ENCODE measurements at regions not wholly inside any gene's neighbourhood (a gene's known extent, or its start where the extent isn't known, plus 50 kb on each side); places are given as distances from the start of the nearest gene placed in this dataset.
A peak's percentile ranks its signal among the peaks of the same experiment; 100 is the strongest.

DNA sequence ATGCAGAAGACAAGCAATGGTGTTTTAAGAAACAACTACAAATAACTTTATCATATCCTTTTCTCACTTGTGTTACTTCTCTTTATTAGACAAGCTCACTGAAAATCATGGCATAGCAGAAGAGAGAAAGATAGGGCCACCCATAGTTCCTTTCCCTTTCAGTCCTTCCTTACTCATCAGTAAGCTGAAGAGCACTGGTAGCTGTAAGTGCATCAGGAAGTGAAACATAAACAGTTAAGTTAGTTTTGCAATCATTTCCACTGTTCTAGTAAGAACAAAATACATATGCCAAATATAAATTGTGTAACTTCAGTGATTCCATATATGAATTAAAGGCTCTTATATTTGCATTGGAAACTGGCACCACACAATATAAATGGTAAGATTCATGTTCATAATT lies 220.1 kb downstream of the HACE1 start:
- in situ Hi-C loops (cut with MboI) = no loop called here
- ATAC-seq = peak; percentile 72
- Histone ChIP-seq H3K79me2 (ENCODE audit: control insufficient read depth, insufficient read depth, low read length) (no peaks in the 10 kb centered on the region), H3K27me3 (replicated peaks in 1 of 2; ENCODE audit: control insufficient read depth in 2 of 2, insufficient read depth in 2 of 2, low read length in 1 of 2) (no peaks in the 10 kb centered on the region), H3K27ac (ENCODE audit: control insufficient read depth, insufficient read depth) (no peak overlapping the region), H3K4me2 (ENCODE audit: control insufficient read depth, insufficient read depth) (no peak overlapping the region), H3K9me3 (replicated peaks; ENCODE audit: control insufficient read depth, insufficient read depth, low read length) (no peaks in the 10 kb centered on the region), H2AFZ (ENCODE audit: control insufficient read depth, low read depth, low read length) (no peak overlapping the region), H3K36me3 (ENCODE audit: control insufficient read depth in 2 of 2, insufficient read depth in 2 of 2, low read length in 1 of 2) (no peaks in the 10 kb centered on the region), H4K20me1 (ENCODE audit: control insufficient read depth, insufficient read depth) (no peaks in the 10 kb centered on the region), H3K9ac (ENCODE audit: control insufficient read depth, insufficient read depth, low read length) (no peak overlapping the region), H3K4me3 (no peak overlapping the region), H3K4me1 (ENCODE audit: control insufficient read depth, insufficient read depth, low read length) (no peaks in the 10 kb centered on the region; the same call in 1 of the 2 replicates)
- ChIA-PET RAD21 (ENCODE audit: unreplicated experiment) (no interaction called here), SMC1A (ENCODE audit: uncharacterized antibody, unreplicated experiment) (interaction anchor here (1.5 kb wide), 1 partner anchor 128 kb away, joined by 4 read pairs; no protein-coding TSS in a partner anchor), CTCF (interaction anchor here (0.8 kb wide), 1 partner anchor 8 kb away, joined by 3 read pairs; no protein-coding TSS in a partner anchor), POLR2A (no interaction called here)
- intact Hi-C loops (cut with micrococcal nuclease; ENCODE audit: unreplicated experiment) = no loop called here
- TF ChIP-seq SMC3 (IDR thresholded peaks at IDR 0.05; ENCODE audit: borderline replicate concordance, low read length) = no peak
- TF ChIP-seq SPI1 (IDR thresholded peaks at IDR 0.05; ENCODE audit: borderline replicate concordance, insufficient read depth, low read depth, low read length) = 0 out of 2 replicates have a peak, but pooled peaks have one; percentile 26
- FAIRE-seq = no peak
- peak; percentile 21 for DNase-seq (ENCODE audit: low read depth, low spot score)
- BruUV-seq (replicated peaks) = no TSS peak

DNA sequence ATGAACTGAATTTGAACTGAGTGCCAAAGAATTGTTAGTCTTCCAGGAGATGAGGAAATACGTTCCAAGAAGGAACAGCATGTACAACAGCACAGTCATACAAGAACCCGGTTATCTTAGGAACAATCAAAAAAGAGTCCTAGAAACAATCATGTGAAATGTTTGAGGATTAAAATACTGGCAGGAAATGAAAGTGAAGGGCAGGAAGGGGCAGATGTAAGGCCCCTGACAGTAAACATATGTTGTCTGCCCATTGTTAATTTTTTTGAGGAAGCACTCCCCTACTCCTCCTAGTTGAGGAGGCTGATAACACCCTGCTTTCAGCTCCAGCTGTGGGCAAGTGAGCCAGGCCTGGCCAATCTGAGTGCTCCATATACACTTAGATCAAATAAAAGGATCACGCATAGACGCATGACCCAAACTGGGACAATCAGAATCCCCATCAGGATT lies 220.9 kb downstream of the HACE1 start:
- Histone ChIP-seq H3K4me3 (no peak overlapping the region), H3K9me3 (replicated peaks; ENCODE audit: control insufficient read depth, insufficient read depth, low read length) (no peaks in the 10 kb centered on the region), H3K36me3 (ENCODE audit: control insufficient read depth in 2 of 2, insufficient read depth in 2 of 2, low read length in 1 of 2) (no peaks in the 10 kb centered on the region), H3K27ac (ENCODE audit: control insufficient read depth, insufficient read depth) (no peak overlapping the region), H2AFZ (ENCODE audit: control insufficient read depth, low read depth, low read length) (no peak overlapping the region), H3K4me1 (ENCODE audit: control insufficient read depth, insufficient read depth, low read length) (no peaks in the 10 kb centered on the region; the same call in 1 of the 2 replicates), H3K27me3 (replicated peaks in 1 of 2; ENCODE audit: control insufficient read depth in 2 of 2, insufficient read depth in 2 of 2, low read length in 1 of 2) (no peaks in the 10 kb centered on the region), H3K9ac (ENCODE audit: control insufficient read depth, insufficient read depth, low read length) (no peak overlapping the region), H3K4me2 (ENCODE audit: control insufficient read depth, insufficient read depth) (no peak overlapping the region), H4K20me1 (ENCODE audit: control insufficient read depth, insufficient read depth) (no peaks in the 10 kb centered on the region), H3K79me2 (ENCODE audit: control insufficient read depth, insufficient read depth, low read length) (no peaks in the 10 kb centered on the region)
- peak; percentile 42 for ATAC-seq
- intact Hi-C loops (cut with micrococcal nuclease; ENCODE audit: unreplicated experiment) = no loop called here
- SMC1A ChIA-PET (ENCODE audit: uncharacterized antibody, unreplicated experiment) = no interaction called here
- in situ Hi-C loops (cut with MboI) = no loop called here
- BruUV-seq (replicated peaks) = no TSS peak
- POLR2A ChIA-PET = no interaction called here
- 58% methylated on average over 4 of the region's 4 CpGs for WGBS (ENCODE audit: insufficient coverage, insufficient replicate concordance, low lambda C conversion rate, missing lambda C conversion rate)
- CTCF ChIA-PET = no interaction called here
- RAD21 ChIA-PET (ENCODE audit: unreplicated experiment) = no interaction called here
- no peak for DNase-seq (ENCODE audit: low read depth, low spot score)
- no peak for FAIRE-seq
- TF ChIP-seq, protein P1, sequence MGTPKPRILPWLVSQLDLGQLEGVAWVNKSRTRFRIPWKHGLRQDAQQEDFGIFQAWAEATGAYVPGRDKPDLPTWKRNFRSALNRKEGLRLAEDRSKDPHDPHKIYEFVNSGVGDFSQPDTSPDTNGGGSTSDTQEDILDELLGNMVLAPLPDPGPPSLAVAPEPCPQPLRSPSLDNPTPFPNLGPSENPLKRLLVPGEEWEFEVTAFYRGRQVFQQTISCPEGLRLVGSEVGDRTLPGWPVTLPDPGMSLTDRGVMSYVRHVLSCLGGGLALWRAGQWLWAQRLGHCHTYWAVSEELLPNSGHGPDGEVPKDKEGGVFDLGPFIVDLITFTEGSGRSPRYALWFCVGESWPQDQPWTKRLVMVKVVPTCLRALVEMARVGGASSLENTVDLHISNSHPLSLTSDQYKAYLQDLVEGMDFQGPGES (IDR thresholded peaks at IDR 0.05) = no peak
- TF ChIP-seq, protein P2, sequence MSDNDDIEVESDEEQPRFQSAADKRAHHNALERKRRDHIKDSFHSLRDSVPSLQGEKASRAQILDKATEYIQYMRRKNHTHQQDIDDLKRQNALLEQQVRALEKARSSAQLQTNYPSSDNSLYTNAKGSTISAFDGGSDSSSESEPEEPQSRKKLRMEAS (IDR thresholded peaks at IDR 0.05; ENCODE audit: low read depth, low read length) = no peak
- TF ChIP-seq TCF3 (IDR thresholded peaks at IDR 0.05; ENCODE audit: borderline replicate concordance, insufficient read depth, low read depth, low read length) = no peak
- TF ChIP-seq, protein P3, sequence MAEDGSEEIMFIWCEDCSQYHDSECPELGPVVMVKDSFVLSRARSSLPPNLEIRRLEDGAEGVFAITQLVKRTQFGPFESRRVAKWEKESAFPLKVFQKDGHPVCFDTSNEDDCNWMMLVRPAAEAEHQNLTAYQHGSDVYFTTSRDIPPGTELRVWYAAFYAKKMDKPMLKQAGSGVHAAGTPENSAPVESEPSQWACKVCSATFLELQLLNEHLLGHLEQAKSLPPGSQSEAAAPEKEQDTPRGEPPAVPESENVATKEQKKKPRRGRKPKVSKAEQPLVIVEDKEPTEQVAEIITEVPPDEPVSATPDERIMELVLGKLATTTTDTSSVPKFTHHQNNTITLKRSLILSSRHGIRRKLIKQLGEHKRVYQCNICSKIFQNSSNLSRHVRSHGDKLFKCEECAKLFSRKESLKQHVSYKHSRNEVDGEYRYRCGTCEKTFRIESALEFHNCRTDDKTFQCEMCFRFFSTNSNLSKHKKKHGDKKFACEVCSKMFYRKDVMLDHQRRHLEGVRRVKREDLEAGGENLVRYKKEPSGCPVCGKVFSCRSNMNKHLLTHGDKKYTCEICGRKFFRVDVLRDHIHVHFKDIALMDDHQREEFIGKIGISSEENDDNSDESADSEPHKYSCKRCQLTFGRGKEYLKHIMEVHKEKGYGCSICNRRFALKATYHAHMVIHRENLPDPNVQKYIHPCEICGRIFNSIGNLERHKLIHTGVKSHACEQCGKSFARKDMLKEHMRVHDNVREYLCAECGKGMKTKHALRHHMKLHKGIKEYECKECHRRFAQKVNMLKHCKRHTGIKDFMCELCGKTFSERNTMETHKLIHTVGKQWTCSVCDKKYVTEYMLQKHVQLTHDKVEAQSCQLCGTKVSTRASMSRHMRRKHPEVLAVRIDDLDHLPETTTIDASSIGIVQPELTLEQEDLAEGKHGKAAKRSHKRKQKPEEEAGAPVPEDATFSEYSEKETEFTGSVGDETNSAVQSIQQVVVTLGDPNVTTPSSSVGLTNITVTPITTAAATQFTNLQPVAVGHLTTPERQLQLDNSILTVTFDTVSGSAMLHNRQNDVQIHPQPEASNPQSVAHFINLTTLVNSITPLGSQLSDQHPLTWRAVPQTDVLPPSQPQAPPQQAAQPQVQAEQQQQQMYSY (CRISPR knock-in tag; IDR thresholded peaks at IDR 0.05) = no peak
- TF ChIP-seq SP1 (IDR thresholded peaks at IDR 0.05; ENCODE audit: low read depth, low read length) = no peak
- no peak for TF ChIP-seq ASH2L (IDR thresholded peaks at IDR 0.05; ENCODE audit: borderline replicate concordance, low read depth)
- no peak for TF ChIP-seq IKZF2 (IDR thresholded peaks at IDR 0.05)
- TF ChIP-seq EED (IDR thresholded peaks at IDR 0.05; ENCODE audit: low read depth) = no peak
- TF ChIP-seq, protein P4, sequence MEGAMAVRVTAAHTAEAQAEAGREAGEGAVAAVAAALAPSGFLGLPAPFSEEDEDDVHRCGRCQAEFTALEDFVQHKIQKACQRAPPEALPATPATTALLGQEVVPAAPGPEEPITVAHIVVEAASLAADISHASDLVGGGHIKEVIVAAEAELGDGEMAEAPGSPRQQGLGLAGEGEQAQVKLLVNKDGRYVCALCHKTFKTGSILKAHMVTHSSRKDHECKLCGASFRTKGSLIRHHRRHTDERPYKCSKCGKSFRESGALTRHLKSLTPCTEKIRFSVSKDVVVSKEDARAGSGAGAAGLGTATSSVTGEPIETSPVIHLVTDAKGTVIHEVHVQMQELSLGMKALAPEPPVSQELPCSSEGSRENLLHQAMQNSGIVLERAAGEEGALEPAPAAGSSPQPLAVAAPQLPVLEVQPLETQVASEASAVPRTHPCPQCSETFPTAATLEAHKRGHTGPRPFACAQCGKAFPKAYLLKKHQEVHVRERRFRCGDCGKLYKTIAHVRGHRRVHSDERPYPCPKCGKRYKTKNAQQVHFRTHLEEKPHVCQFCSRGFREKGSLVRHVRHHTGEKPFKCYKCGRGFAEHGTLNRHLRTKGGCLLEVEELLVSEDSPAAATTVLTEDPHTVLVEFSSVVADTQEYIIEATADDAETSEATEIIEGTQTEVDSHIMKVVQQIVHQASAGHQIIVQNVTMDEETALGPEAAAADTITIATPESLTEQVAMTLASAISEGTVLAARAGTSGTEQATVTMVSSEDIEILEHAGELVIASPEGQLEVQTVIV (IDR thresholded peaks at IDR 0.05; ENCODE audit: borderline replicate concordance, partially characterized antibody) = no peak
